Activated CD8-positive, alpha-beta memory T cell treated with anti-CD3 and anti-CD28 coated beads, Interleukin-2, amount 50 U/mL, for 1 hour (primary cell): ENCODE measurements at regions not wholly inside any gene's neighbourhood (a gene's known extent, or its start where the extent isn't known, plus 50 kb on each side); places are given as distances from the start of the nearest gene placed in this dataset.

ENCODE experiments used
- DNase-seq: peaks from one replicate; pipeline ENCODE4 v3.0.0-alpha.2; 2020; ENCODE audit errors: extremely low read depth

DNA sequence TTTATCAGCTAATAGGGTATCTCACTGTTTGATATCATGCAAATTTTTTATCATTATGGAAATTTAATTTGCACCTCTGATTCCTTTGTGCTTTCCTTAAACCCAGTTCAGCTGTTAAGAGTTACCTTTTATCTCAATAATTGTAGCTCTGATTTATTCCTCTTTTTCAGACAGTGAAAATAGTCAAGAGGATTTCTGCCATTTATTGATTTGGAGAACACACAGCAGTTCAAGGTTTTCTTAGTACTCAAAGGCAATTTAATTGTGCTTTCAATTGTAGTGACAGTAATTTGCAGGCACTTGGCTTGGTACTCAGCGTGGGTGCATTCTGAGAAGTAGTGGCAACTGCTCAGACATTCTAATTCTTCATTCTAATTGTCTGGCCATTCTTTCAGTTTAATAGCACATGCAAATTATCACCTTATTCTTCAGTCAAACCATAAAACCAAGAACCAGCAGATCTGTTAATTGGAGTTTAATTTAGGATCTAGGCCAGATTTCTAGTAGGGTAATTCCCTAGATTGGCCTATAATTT is 709.3 kb downstream of the RPS29 start:
- DNase-seq = no peak

DNA sequence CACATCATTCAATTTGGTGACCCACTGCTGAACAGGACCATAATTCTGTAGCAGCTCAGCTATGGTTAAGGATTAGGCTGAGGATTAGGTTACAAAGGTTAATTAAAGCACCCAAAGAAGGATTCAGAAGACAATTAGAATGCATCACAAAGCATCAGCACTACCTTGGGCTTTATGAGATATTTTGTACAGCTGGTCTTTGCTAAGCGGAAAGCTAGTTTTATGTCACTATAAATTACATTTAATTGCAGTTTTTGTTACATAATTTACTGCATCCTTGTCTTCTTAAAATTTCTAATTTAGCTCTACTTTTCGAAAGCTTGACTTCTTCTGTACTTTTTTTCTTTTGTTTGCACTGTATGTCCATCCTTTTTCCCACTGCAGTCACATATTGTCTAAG is 711.5 kb downstream of the RPS29 start:
- DNase-seq = no peak

DNA sequence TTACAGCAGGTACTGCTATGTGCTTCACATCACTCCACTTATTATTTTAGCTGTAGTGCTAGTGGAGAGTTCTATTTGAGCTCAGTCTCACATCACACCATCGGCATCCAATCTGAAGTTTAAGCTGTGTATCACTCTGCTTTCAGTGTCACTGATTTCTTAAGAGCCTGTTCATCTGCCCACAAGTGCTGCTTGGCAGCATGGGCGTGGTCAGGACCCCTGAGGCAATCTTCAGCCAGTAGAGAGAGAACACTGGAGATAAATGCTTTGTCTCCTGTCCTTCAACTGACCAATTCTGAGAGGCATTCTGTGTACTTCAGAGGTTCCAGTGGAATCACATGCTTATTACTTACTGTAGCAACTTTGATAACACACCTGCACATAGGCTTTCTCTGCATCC is 728.8 kb downstream of the RPS29 start:
- DNase-seq = no peak

DNA sequence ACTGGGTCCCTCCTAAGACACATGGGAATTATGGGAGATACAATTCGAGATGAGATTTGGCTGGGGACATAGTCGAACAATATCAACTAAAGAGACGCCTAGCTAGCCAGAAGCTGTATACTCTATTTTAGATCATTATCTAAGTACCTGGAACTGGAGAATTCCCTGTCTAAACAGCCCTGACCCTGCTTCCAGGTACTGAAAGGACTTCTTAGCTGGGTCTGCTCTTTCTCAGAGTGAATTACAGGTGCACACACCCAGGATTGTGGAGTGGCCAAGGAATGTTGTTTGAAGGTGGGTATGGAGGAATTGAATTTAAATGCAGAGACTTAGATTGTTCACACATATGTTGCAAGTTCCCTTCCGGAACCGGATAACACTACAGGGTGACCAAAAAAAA is 733.0 kb downstream of the RPS29 start:
- DNase-seq = no peak

DNA sequence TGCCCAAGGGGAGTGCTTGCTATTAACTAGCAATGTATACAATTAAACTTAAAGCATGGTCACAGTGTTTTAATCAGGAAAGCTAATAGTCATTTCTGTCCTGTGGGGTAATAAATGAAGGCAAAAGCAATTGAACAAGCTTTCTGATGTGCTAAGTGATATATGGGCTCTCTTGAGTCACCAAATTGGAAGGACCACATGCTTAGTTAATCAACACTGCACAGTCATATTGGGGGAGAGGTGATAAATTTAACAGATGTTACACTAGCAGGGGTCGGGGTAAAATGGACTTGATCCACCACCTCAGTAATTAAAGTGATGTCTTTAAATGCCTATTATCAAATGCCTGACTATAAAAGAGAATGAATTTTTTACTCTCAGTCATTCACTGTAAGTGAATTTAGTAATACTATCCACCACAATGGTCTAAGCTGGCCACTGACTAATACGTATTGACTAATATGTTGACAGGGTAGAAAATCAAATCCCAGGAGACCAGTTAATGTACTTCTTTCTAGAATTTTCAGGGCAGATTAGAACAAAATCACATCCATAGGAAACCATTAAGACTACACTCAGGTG is 736.3 kb downstream of the RPS29 start:
- DNase-seq = no peak

DNA sequence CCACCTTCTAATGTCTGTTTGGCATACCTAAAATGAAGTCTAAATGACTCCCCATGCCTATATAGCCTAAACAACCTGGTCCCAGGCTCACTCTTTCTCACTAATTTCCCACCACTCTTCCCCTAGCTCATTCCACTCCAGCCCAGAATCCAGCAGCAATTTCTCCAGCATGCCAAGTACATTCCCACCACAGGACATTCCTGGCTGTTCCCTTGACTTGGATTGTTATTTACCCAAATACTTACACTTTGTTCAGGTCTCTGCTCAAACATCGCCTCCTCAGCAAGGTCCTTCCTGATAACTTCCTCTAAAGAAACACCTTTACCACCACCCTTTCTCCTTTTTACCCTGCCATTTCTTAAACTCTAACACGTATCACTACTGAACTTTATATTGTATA is 743.4 kb downstream of the RPS29 start:
- no peak for DNase-seq

DNA sequence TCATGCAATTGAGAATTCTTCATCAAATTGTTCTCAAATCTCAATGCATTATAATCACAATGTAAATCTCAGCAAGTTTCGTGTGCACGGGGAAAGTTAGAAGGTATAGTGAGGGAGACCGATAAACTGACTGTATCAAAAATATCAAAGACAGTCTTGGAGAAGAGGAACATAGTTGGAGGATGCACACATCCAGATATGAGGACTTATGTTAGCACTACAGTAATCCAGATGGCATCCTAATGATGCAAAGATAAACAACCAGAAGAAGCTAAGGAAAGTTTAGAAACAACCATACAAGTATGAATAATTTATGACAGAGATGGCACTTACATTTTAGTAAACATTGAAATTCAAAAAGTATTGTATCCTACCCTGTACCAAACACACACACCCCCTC is 760.1 kb downstream of the RPS29 start:
- no peak for DNase-seq

DNA sequence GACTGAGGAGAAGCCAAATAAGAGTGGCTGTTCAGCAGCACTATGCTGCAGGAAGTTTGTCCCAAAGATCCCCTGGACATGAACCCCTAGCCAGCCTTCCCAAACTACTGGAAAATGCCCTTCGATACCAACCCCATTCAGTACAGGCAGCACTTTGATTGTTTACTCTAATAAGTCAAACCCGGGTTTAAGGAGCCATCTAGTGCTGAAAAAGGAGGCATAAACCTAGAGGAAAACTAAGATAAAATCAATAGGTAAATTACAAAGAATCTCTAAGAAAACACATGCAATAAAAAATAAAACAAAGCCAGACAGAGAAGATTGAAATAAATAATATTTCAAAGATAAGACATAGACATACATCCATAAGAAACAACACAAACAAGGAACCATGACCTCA is 771.6 kb downstream of the RPS29 start:
- no peak for DNase-seq

DNA sequence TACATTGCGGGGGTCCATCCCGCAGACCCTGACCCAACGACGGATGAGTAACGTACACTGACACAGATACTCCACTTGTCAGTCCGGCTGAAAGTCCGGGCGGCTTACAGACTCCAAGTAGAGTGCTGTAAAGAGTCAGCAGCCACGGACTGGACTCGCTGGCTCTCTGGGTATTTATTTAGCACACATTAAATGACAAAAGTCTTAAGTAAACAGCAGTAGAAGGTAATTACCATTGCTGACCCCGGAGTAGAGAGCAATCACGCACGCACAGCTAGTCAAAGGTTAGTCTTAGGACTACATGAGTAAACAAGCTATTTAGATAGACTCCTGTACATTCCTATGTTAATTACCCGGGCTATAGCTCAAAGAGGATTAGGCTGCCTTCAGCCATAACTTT is 780.9 kb downstream of the RPS29 start:
- no peak for DNase-seq

DNA sequence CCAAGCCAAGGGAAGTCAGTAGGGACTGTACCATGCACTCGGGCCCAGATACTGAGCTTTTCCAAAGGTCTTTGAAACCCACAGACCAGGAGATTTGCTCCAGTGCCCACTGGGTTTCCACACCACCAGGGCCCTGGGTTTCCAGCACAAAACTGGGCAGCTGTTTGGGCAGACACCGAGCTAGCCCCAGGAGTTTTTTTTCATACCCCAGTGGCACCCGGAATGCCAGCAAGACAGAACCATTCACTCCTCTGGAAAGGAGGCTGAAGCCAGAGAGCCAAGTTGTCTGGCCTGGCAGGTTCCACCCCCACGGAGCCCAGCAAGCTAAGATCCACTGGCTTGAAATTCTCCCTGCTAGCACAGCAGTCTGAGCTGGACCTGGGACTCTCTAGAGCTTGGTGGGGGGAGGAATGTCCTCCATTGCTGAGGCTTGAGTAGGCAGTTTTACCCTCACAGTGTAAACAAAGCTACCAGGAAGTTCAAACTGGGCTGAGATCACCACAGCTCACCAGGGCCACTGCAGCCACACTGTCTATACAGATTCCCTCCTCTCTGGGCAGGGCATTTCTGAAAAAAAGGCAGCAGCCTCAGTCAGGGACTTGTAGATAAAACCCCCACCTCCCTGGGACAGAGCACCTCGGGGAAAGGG is 793.7 kb downstream of the RPS29 start:
- DNase-seq = no peak

DNA sequence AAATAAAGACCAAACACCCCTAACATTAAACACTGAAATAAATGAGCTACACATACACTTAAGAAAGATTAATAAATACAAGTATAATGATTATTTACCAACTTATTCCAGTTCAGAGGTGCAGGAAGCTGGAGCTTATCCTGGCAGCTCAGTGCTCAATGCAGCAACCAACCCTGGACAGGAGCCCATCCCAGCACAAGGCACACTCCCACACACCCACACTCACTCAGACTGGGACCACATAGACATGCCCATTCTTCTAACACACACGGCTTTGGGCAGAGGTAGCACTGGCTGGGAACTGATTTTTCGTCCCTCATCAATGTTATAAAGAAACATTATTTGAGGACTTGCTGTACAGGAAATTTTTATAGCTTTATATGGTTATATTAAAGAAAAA is 797.4 kb downstream of the RPS29 start:
- no peak for DNase-seq

DNA sequence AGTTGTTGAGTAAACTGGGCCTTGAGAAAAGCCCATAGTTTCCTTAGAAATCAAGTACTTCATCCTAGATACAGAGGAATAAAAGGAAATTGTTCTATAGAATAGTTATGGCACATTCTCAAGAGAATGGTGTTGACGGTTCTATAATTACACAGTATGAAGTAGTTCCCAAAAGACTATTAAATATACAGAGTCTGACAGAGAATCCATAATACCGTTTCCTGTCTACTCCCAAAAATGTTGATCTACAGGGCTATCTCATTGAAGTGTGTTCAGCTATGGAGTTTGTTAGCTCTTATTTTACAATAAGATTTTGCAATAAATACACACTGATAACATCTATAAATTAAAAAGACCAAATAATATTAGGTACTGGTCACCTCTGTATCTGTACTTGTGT is 799.7 kb downstream of the RPS29 start:
- no peak for DNase-seq

DNA sequence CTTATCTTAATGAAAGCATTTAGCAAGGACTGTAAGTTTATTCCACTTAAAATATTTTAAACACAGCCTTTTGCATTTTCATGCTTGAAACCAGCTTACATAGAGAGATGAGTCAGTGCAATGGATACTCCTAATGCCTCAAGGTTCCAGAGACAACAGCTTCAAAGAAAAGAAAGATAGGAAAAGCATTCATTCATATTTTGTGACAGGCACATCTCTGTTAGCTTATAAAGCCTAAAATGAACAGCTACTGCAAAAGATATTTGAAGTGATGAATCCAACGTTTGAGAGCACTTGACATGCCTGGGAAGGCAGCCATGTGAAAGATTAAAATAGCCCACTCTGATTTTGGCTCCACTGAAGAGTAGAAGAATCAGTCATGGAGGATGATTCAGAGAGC is 814.5 kb downstream of the RPS29 start:
- no peak for DNase-seq

DNA sequence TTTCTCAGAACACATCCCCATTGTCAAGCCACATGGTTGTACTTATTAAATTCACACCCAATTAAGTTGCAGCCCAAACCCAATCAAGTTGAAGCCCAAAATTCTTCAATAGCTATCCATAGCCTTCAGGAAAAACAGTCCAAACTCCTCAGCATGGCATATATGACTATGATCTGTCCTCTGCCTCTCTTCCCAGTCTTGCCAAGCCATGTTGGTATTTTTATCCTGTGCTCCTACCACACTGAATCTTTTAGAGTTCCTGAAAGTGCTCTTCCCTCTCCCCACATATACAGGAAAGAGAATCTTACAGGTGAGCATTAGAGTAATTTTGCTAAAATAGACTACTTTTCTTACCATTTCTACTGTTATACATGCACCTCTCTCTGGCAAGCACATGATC is 834.9 kb downstream of the RPS29 start:
- no peak for DNase-seq

DNA sequence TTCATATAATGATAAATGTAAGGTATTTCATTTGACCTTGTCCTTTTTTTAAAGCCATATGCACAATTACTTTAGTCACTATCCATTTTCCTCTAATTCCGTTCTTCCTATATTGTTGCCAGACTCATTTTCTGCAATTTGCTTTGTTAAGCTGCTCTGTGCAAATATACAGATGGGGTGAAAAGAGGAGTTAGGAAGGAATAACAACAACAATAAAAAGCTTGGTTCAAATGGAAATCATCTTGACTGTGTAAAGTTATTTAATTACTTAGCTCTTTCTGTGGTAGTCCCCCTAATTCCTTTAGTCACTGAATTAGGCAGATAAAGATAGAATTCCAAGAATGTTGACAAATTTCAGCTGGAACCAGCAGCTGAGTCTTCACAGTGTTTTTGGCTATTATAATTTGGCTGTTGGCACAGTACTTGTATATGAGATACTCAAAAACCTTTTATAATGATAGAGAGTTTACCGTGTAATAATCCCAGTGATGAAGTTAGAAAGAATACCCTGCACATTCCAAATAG is 838.0 kb downstream of the RPS29 start:
- DNase-seq = no peak

DNA sequence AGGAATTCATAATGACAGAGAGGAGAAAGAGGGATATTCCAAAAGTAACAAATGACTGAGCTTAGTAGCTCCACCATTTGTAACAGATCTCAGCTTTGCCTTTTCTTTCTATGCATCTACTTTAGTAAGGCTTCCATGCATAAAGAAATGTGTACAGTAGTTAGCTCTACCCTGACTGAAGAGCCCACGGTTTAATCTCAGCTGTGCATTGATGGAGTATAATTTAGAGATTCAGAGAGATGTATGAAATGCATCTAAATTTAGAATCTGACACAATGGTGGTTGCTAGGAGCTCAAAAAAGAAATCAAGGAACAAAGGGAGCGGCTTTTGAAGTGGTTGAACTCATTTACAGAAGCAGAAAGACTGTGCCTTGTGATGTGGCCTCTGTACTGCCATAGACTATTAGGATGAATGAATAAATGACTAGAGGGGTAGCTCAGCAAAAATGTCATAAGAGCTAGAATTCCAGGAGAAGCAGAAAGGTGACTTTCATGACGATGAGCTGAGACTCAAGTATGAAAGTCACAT is 838.6 kb downstream of the RPS29 start:
- DNase-seq = no peak

DNA sequence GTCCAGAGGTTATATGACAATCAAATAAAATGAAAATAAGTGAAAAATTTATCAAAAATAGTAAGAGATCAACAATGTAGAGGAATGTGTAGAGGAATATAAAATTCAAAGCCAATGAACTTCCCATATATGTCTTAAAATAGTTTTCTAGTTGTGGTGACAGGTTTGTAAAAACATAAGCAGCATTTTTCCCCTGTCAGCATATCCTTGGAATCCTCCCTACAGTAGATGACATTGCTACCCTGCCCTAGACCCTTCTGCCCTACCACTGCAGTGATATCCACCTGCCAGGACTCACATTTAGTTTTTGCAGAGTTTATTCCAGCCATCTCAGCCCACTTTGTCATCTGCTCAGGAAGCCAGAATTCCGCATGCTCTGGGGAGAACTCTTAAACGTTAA is 842.0 kb downstream of the RPS29 start:
- DNase-seq = no peak

DNA sequence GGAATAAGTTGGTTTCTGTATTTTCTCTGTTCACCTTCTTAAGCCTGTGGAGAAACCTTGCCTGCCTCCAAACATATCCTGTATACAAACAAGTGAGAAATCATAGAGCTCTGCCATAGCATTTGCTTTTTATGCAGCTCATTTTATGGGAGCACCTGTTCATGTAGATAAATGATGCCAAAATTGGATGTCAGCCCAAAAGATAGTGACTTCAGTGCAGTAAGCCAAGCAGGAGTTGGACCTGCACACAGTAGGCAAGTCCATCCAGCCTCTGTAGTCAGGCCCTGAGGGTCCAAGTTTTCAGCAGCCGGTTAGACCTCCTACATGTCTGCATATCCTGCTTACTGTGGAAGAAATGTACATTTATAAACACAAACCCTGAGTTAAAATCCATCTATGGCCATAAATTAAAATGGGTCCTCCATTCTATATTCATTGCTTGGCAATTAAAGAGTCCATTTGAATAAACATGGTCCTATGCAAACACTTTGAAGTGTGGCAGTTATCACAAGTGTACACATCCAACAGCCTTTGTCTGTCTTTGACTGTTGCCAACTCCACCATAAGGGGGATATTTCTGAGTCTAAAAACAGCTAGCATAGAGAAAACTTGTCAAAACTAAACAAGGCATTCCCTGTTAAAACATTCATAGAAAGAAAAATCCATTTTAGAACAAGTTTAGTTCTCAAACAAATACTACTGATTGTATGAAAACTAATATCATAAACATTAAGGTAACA is 847.8 kb downstream of the RPS29 start:
- DNase-seq = no peak

DNA sequence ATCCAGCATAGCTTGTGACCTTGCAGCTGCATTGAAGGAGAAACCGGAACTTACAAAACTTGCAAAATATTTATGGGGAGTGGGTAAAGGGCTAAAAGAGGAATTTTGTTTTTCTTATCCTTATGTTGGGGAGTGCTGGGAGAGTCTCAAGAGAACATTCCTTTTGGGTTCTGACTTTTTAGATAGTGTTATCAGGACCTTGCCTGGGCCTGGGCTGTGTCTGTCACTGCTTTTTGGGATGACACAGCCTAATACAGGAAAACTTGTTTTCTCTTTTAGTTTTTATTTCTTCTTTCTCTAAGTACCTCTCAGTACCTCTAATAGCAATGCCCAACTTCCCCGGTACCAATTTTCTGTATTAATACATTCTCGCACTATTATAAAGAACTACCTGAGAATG is 850.6 kb downstream of the RPS29 start:
- no peak for DNase-seq

DNA sequence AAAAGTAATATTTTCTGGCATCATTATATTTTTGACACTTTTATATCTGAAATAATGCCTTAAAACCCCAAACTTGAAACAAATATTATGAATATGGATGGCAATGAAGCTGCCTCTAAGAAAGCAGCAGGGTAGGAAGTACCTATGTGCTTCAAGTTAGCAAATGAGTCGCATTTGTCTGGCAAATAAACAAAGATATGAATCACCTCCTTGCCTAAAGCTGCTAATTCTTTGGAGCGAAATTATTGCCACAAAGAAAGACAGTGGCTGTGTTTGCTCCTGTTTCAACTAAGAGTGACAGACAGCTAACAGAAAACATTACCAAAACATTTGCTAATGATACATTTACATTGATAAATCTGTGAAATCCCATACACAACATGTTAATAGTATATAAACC is 854.9 kb downstream of the RPS29 start:
- DNase-seq = no peak

DNA sequence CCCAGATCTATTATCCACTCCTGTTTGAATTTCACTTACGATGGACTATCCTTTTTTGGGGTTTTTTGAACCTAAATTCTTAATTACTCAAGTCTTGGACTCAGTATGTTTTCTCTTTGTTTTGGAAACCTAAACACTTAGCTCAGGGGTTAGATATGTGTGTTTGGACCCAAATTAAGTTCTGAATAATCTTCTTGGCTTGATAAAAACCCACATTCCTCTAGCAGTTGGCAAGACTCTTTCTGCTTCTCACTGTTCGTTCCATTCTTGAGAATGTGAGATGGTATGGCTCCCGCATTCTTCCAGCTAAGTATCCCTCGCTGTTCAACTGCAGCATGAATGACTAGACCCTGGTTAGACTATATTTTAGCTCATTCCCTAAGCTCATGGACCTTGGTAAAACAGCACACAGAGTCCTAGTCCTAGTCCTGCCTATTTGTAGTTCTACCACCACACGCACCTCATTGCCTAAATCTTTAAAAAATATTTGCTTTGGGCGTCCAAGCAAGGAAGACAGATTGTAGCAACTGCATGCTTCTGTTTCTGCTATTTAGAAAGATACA is 860.0 kb downstream of the RPS29 start:
- no peak for DNase-seq

DNA sequence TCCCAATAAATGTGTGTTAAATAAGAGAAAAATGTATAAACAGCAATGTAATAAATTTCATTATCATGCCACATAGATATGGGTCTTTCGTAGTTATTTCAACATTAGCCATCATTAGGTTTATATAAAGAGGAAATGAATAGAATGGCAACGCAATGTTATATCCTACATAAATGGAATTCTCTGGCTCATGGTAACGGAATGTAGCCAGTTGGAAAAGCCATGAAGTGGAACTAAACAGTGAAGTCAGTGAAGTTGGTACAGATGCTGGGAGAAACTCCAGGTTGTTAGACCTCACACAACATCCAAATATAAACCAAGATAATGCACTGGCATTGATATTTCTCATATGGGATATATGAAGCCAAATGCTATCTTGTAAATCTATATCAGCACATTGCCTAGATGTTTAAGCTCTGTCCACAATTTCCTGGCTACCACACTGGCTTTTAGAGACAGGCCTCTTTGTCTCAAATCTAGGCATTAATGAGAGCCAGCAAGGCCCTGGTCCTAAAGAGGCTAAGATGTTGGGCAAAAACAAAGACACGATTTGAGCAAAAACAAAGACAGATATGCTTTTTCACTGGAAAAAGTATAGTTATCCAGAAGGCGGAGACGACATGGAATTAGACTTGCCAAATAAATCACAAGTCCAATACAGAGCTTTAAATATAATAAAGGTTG is 861.0 kb downstream of the RPS29 start:
- DNase-seq = no peak
